ENCODE measurements at regions not wholly inside any gene's neighbourhood (a gene's known extent, or its start where the extent isn't known, plus 50 kb on each side); places are given as distances from the start of the nearest gene placed in this dataset.

- no peak overlapping the region for H3K9ac ChIP-seq (ENCODE audit: low read length in 3 of 3)
- no peak for FAIRE-seq
- no peak for DNase-seq
- H3K36me3 ChIP-seq (ENCODE audit: control insufficient read depth in 2 of 3, insufficient read depth in 3 of 3, low read length in 3 of 3): no peaks in the 10 kb centered on the region
- TF ChIP-seq CTCF (IDR thresholded peaks at IDR 0.05; ENCODE audit: borderline replicate concordance, extremely low read depth, insufficient read depth): no peak
- no peak overlapping the region for H3K4me3 ChIP-seq (ENCODE audit: low read length in 3 of 3)
- intact Hi-C loops (cut with DNase I): no loop called here
- no peaks in the 10 kb centered on the region for H3K4me1 ChIP-seq (ENCODE audit: control insufficient read depth in 2 of 3, insufficient read depth in 2 of 3, low read depth in 1 of 3, low read length in 3 of 3)
- no peaks in the 10 kb centered on the region for H3K27me3 ChIP-seq (ENCODE audit: control insufficient read depth, insufficient read depth, low read length)
- no peaks in the 10 kb centered on the region for H3K9me3 ChIP-seq (ENCODE audit: control insufficient read depth in 2 of 3, insufficient read depth in 1 of 3, low read length in 3 of 3)
- H3K27ac ChIP-seq (ENCODE audit: low read depth in 2 of 2, low read length in 2 of 2): no peak overlapping the region
Measured at GRCh38 chr17:63337579-63337978, 108.5 kb downstream of the CYB561 start.

DNA sequence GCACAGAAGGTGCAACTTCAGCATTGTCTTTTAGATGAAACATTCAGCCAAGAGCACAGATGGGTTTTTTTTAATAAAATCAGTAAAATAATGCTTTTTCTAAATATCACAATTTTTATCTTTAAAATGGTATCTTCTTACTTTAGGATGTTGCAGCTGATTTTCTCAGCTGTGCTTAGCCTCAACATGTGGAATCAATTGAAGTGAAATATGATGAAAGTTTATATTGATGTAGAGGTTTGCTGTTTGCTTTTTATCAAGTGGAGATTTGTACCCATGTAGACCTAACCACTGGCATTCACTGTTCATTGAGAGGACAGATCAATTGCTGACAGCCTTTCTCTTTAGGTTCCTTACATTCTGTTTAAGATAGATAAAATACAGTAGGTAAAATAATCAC lies 107.8 kb downstream of the CYB561 start:
- TF ChIP-seq CTCF (IDR thresholded peaks at IDR 0.05; ENCODE audit: borderline replicate concordance, extremely low read depth, insufficient read depth): no peak
- DNase-seq: no peak
- Histone ChIP-seq H3K9me3 (ENCODE audit: control insufficient read depth in 2 of 3, insufficient read depth in 1 of 3, low read length in 3 of 3) (no peaks in the 10 kb centered on the region), H3K4me3 (ENCODE audit: low read length in 3 of 3) (no peak overlapping the region), H3K36me3 (ENCODE audit: control insufficient read depth in 2 of 3, insufficient read depth in 3 of 3, low read length in 3 of 3) (no peaks in the 10 kb centered on the region), H3K9ac (ENCODE audit: low read length in 3 of 3) (no peak overlapping the region), H3K27me3 (ENCODE audit: control insufficient read depth, insufficient read depth, low read length) (no peaks in the 10 kb centered on the region), H3K27ac (ENCODE audit: low read depth in 2 of 2, low read length in 2 of 2) (no peak overlapping the region), H3K4me1 (ENCODE audit: control insufficient read depth in 2 of 3, insufficient read depth in 2 of 3, low read depth in 1 of 3, low read length in 3 of 3) (no peaks in the 10 kb centered on the region)
- intact Hi-C loops (cut with DNase I): no loop called here
- FAIRE-seq: no peak

GRCh38 chr17:63341276-63341675 lies 104.8 kb downstream of the CYB561 start:
- intact Hi-C loops (cut with DNase I): no loop called here
- H3K27me3 ChIP-seq (ENCODE audit: control insufficient read depth, insufficient read depth, low read length): no peaks in the 10 kb centered on the region
- no peaks in the 10 kb centered on the region for H3K9me3 ChIP-seq (ENCODE audit: control insufficient read depth in 2 of 3, insufficient read depth in 1 of 3, low read length in 3 of 3)
- TF ChIP-seq CTCF (IDR thresholded peaks at IDR 0.05; ENCODE audit: borderline replicate concordance, extremely low read depth, insufficient read depth): no peak
- H3K36me3 ChIP-seq (ENCODE audit: control insufficient read depth in 2 of 3, insufficient read depth in 3 of 3, low read length in 3 of 3): peaks cover 0 to 4% (median 0%) of the 10 kb centered on the region in 3 donors
- no peak overlapping the region for H3K27ac ChIP-seq (ENCODE audit: low read depth in 2 of 2, low read length in 2 of 2)
- no peak for DNase-seq
- H3K4me1 ChIP-seq (ENCODE audit: control insufficient read depth in 2 of 3, insufficient read depth in 2 of 3, low read depth in 1 of 3, low read length in 3 of 3): no peaks in the 10 kb centered on the region
- no peak overlapping the region for H3K4me3 ChIP-seq (ENCODE audit: low read length in 3 of 3)
- H3K9ac ChIP-seq (ENCODE audit: low read length in 3 of 3): no peak overlapping the region
- no peak for FAIRE-seq

- DNase-seq (no peak), FAIRE-seq (no peak)
- TF ChIP-seq CTCF (IDR thresholded peaks at IDR 0.05; ENCODE audit: borderline replicate concordance, extremely low read depth, insufficient read depth): no peak
- peaks cover 0 to 4% (median 0%) of the 10 kb centered on the region in 3 donors for H3K36me3 ChIP-seq (ENCODE audit: control insufficient read depth in 2 of 3, insufficient read depth in 3 of 3, low read length in 3 of 3)
- H3K4me1 ChIP-seq (ENCODE audit: control insufficient read depth in 2 of 3, insufficient read depth in 2 of 3, low read depth in 1 of 3, low read length in 3 of 3): no peaks in the 10 kb centered on the region
- H3K27ac ChIP-seq (ENCODE audit: low read depth in 2 of 2, low read length in 2 of 2): no peak overlapping the region
- H3K9ac ChIP-seq (ENCODE audit: low read length in 3 of 3): no peak overlapping the region
- no peaks in the 10 kb centered on the region for H3K9me3 ChIP-seq (ENCODE audit: control insufficient read depth in 2 of 3, insufficient read depth in 1 of 3, low read length in 3 of 3)
- no peaks in the 10 kb centered on the region for H3K27me3 ChIP-seq (ENCODE audit: control insufficient read depth, insufficient read depth, low read length)
- H3K4me3 ChIP-seq (ENCODE audit: low read length in 3 of 3): no peak overlapping the region
- intact Hi-C loops (cut with DNase I): no loop called here
Measured at GRCh38 chr17:63344383-63344782, 101.7 kb downstream of the CYB561 start.

All from kidney (tissue), 13 donors.